ENCODE measurements at regions not wholly inside any gene's neighbourhood (a gene's known extent, or its start where the extent isn't known, plus 50 kb on each side); places are given as distances from the start of the nearest gene placed in this dataset.

DNA sequence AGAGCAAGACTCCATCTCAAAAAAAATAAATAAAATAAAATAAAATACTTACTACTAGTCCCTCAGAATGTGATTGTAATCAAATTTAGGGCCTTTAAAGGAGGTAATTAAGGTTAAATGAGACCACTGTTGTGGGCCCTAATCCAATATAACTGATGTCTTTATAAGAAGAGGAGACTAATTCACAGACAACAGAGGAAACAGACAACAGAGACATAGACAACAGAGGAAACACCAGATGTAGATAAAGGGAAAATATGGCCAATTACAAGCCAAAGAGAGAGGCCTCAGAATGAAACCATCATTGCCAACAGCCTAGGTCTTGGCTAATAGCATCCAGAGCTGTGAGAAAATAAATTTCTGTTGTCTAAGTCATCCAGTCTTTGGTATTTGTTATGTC is 669.0 kb upstream of the FOXG1 start:
- no peak for TF ChIP-seq CTCF (IDR thresholded peaks at IDR 0.05)
- TF ChIP-seq, protein P1, sequence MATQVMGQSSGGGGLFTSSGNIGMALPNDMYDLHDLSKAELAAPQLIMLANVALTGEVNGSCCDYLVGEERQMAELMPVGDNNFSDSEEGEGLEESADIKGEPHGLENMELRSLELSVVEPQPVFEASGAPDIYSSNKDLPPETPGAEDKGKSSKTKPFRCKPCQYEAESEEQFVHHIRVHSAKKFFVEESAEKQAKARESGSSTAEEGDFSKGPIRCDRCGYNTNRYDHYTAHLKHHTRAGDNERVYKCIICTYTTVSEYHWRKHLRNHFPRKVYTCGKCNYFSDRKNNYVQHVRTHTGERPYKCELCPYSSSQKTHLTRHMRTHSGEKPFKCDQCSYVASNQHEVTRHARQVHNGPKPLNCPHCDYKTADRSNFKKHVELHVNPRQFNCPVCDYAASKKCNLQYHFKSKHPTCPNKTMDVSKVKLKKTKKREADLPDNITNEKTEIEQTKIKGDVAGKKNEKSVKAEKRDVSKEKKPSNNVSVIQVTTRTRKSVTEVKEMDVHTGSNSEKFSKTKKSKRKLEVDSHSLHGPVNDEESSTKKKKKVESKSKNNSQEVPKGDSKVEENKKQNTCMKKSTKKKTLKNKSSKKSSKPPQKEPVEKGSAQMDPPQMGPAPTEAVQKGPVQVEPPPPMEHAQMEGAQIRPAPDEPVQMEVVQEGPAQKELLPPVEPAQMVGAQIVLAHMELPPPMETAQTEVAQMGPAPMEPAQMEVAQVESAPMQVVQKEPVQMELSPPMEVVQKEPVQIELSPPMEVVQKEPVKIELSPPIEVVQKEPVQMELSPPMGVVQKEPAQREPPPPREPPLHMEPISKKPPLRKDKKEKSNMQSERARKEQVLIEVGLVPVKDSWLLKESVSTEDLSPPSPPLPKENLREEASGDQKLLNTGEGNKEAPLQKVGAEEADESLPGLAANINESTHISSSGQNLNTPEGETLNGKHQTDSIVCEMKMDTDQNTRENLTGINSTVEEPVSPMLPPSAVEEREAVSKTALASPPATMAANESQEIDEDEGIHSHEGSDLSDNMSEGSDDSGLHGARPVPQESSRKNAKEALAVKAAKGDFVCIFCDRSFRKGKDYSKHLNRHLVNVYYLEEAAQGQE (IDR thresholded peaks at IDR 0.05; ENCODE audit: insufficient read depth in 1 of 2, low read depth in 2 of 2, low read length in 1 of 2) = no peak
